DOHH2 (cell line): ENCODE measurements at regions not wholly inside any gene's neighbourhood (a gene's known extent, or its start where the extent isn't known, plus 50 kb on each side); places are given as distances from the start of the nearest gene placed in this dataset.

Experiments
- H3F3A ChIP-seq: fragments of 200-600 bp; sonication (generic), shearing (Covaris generic); 2 replicates; pipeline ENCODE4 v1.6.0; 2016; ENCODE audit warnings: antibody characterized with exemption, mild to moderate bottlenecking; ENCODE audit not compliant: control insufficient read depth, insufficient read depth
- H3K27ac ChIP-seq: fragments of 200-600 bp; sonication (generic); 2 replicates; pipeline ENCODE4 v1.5.1; 2014; ENCODE audit warnings: low read depth, mild to moderate bottlenecking, low read length, moderate library complexity
- H3K27me3 ChIP-seq: fragments of 200-600 bp; sonication (generic); 2 replicates; pipeline ENCODE4 v1.6.1; 2014; ENCODE audit warnings: mild to moderate bottlenecking, low read length, mixed read lengths; ENCODE audit not compliant: control insufficient read depth
- H3K36me3 ChIP-seq: fragments of 200-600 bp; sonication (generic); 2 replicates; pipeline ENCODE4 v1.6.1; 2014; ENCODE audit warnings: mild to moderate bottlenecking, low read length, moderate library complexity, mixed read lengths; ENCODE audit not compliant: control insufficient read depth
- H3K4me1 ChIP-seq: fragments of 200-600 bp; sonication (generic); 2 replicates; pipeline ENCODE4 v1.6.1; 2014; ENCODE audit warnings: mild to moderate bottlenecking, low read length, mixed read lengths; ENCODE audit not compliant: control insufficient read depth
- H3K4me2 ChIP-seq: fragments of 200-600 bp; sonication (generic); 2 replicates; pipeline ENCODE4 v1.6.0; 2014; ENCODE audit warnings: mild to moderate bottlenecking, low read length, moderate library complexity
- H3K4me3 ChIP-seq: fragments of 200-600 bp; sonication (generic); 2 replicates; pipeline ENCODE4 v1.5.1; 2014; ENCODE audit warnings: mild to moderate bottlenecking, low read length, mixed read lengths
- H3K79me2 ChIP-seq: fragments of 200-600 bp; sonication (generic); 2 replicates; pipeline ENCODE4 v1.6.1; 2014; ENCODE audit warnings: mild to moderate bottlenecking, low read length, mixed read lengths; ENCODE audit not compliant: control insufficient read depth
- H3K9me2 ChIP-seq: fragments of 200-600 bp; sonication (generic); replicated peaks from 2 replicates; pipeline ENCODE4 v1.6.1; 2014; ENCODE audit warnings: mild to moderate bottlenecking, low read length, mixed read lengths; ENCODE audit not compliant: control insufficient read depth
- H3K9me3 ChIP-seq: fragments of 200-600 bp; sonication (generic); 2 replicates; pipeline ENCODE4 v1.6.1; 2014; ENCODE audit warnings: antibody characterized with exemption, low read length, mixed read lengths; ENCODE audit not compliant: control insufficient read depth, insufficient read depth
- H4K20me1 ChIP-seq: fragments of 200-600 bp; sonication (generic); 2 replicates; pipeline ENCODE4 v1.6.0; 2014; ENCODE audit warnings: low read depth, mild to moderate bottlenecking, antibody characterized with exemption, low read length, moderate library complexity; ENCODE audit not compliant: control insufficient read depth, insufficient read depth
- EZH2phosphoT487 ChIP-seq: fragments of 200-600 bp; sonication (generic); IDR thresholded peaks from 2 replicates; pipeline ENCODE4 v1.6.1; 2017; ENCODE audit warnings: borderline replicate concordance, mild to moderate bottlenecking, antibody characterized with exemption, low read length, moderate library complexity, mixed read lengths
- TF ChIP-seq, protein P1 (sequence below): fragments of 200-600 bp; sonication (generic); IDR thresholded peaks from one replicate; pipeline ENCODE4 v1.5.1; 2014; ENCODE audit warnings: antibody characterized with exemption, mild to moderate bottlenecking, low read depth, low read length; ENCODE audit not compliant: poor library complexity, severe bottlenecking

DNA sequence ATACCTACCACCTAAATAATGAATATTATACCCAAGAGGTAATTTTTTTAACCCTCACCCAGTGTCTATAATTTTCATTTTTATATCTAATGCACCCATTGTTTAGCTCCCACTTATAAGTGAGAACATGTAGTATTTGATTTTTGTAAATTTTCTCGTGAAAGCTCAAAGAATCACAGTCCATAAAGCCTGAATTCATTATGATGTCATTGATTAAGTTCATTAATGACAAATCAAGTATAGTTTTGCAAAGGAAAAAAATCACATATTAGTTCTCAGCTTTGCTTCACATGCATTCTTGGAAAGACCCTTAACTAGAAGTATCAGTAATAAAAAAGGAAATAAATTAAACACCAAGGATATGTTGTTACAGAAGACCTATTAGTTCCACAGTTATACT is 425.3 kb upstream of the UBE2E2 start:
- H3K4me2 ChIP-seq, result no peak overlapping the region
- no peak for TF ChIP-seq EZH2phosphoT487
- TF ChIP-seq, protein P1, sequence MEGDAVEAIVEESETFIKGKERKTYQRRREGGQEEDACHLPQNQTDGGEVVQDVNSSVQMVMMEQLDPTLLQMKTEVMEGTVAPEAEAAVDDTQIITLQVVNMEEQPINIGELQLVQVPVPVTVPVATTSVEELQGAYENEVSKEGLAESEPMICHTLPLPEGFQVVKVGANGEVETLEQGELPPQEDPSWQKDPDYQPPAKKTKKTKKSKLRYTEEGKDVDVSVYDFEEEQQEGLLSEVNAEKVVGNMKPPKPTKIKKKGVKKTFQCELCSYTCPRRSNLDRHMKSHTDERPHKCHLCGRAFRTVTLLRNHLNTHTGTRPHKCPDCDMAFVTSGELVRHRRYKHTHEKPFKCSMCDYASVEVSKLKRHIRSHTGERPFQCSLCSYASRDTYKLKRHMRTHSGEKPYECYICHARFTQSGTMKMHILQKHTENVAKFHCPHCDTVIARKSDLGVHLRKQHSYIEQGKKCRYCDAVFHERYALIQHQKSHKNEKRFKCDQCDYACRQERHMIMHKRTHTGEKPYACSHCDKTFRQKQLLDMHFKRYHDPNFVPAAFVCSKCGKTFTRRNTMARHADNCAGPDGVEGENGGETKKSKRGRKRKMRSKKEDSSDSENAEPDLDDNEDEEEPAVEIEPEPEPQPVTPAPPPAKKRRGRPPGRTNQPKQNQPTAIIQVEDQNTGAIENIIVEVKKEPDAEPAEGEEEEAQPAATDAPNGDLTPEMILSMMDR, result no peak
- no peak overlapping the region for H3K4me3 ChIP-seq
- H3K79me2 ChIP-seq, result no peaks in the 10 kb centered on the region
- no peaks in the 10 kb centered on the region for H3F3A ChIP-seq
- no peaks in the 10 kb centered on the region for H3K4me1 ChIP-seq
- no peaks in the 10 kb centered on the region for H4K20me1 ChIP-seq
- no peaks in the 10 kb centered on the region for H3K27me3 ChIP-seq
- H3K9me2 ChIP-seq, result no peaks in the 10 kb centered on the region
- no peaks in the 10 kb centered on the region for H3K9me3 ChIP-seq
- no peak overlapping the region for H3K27ac ChIP-seq
- H3K36me3 ChIP-seq, result no peaks in the 10 kb centered on the region

DNA sequence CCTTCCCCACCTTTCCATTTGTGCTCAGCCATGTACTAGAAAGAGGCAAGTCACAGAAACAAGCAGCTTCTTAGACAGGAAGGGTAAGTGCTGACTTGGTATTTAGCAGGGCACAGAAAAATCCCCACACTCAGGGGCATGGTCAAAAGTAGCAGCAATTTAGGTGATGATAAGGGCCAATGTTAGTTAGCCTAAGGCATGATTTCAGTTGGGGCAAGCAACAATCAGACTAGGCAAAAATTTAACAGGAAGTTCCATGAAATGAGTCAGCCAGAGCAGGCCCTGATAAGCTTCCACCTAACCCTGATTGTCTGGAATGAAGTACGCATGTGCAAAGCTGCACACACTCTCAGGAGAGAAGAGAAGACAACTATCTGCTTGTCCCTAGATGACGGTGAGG is 423.4 kb upstream of the UBE2E2 start:
- Histone ChIP-seq H3K4me1 (no peaks in the 10 kb centered on the region), H3K9me3 (no peaks in the 10 kb centered on the region), H3K9me2 (no peaks in the 10 kb centered on the region), H3K79me2 (no peaks in the 10 kb centered on the region), H3K27me3 (no peaks in the 10 kb centered on the region), H3K36me3 (no peaks in the 10 kb centered on the region), H3F3A (no peaks in the 10 kb centered on the region), H3K4me2 (no peak overlapping the region), H3K27ac (no peak overlapping the region), H4K20me1 (no peaks in the 10 kb centered on the region), H3K4me3 (no peak overlapping the region)
- TF ChIP-seq EZH2phosphoT487, result no peak
- TF ChIP-seq, protein P1, result no peak

DNA sequence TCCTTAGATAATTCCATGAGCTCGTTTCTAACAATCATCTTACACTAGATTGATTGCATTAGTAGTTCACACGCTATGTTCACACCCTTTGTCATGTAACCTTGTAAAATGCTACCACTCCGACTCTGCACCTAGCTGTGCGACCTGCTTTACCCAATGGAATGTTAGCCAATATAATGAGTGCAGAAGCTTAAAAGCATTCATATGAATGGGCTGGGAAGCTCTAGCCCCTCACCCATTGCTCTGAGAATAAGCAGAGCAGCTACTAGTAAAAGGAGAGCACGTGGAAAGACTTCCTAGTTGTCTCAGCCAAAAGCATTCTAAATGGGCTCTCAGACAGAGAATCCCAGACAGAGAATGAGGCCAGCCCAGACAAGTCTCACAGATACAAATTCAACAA is 410.6 kb upstream of the UBE2E2 start:
- Histone ChIP-seq H3K27ac (no peak overlapping the region), H3K9me2 (no peaks in the 10 kb centered on the region), H3K4me3 (no peak overlapping the region), H3K36me3 (no peaks in the 10 kb centered on the region), H3K9me3 (0 out of 2 replicates have a peak, but pooled peaks cover 2% of the 10 kb centered on the region), H4K20me1 (no peaks in the 10 kb centered on the region), H3F3A (no peaks in the 10 kb centered on the region), H3K4me1 (no peaks in the 10 kb centered on the region), H3K27me3 (no peaks in the 10 kb centered on the region), H3K4me2 (no peak overlapping the region), H3K79me2 (no peaks in the 10 kb centered on the region)
- TF ChIP-seq EZH2phosphoT487, result no peak

DNA sequence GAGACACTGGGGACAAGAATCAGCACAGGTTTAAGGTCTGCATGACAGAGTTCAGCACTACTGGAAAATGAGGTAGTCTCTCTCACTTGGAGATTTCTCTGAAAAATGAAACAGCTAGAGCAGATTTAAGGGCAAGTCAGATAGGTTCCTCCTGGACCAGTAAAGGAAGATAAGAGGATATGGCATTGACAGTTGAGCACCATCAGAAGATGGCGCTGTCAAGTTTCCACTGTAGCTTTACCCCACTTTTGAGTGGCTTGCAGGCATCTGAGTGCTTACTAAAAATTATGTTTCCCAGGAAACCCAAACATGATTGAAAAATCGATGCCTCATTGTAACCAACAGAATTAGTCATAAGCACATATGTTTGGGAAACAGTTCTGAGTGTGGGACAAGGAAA is 407.2 kb upstream of the UBE2E2 start:
- no peaks in the 10 kb centered on the region for H3K27me3 ChIP-seq

More for the DNA sequence above, 407.2 kb upstream of the UBE2E2 start:
- Histone ChIP-seq H3F3A (no peaks in the 10 kb centered on the region), H3K79me2 (no peaks in the 10 kb centered on the region), H3K4me1 (no peaks in the 10 kb centered on the region), H3K36me3 (no peaks in the 10 kb centered on the region), H3K27ac (no peak overlapping the region), H3K4me2 (no peak overlapping the region), H4K20me1 (no peaks in the 10 kb centered on the region), H3K9me2 (no peaks in the 10 kb centered on the region), H3K4me3 (no peak overlapping the region), H3K9me3 (no peaks in the 10 kb centered on the region)
- TF ChIP-seq EZH2phosphoT487, result no peak
- TF ChIP-seq, protein P1, result no peak
